Lower leg skin (tissue), 4 donors: ENCODE measurements at regions not wholly inside any gene's neighbourhood (a gene's known extent, or its start where the extent isn't known, plus 50 kb on each side); places are given as distances from the start of the nearest gene placed in this dataset.

ENCODE experiments used
- DNase-seq, 2 donors: peaks; one replicate each; pipeline ENCODE4 v3.0.0-alpha.2; 2019; ENCODE audit warnings: low spot score in 2 of 2
- H3K4me3 ChIP-seq: fragments of 200-600 bp; sonication (generic); 2 replicates; pipeline ENCODE4 v1.5.1; 2017; ENCODE audit warnings: mild to moderate bottlenecking, low read depth; ENCODE audit not compliant: poor library complexity, severe bottlenecking
- CTCF ChIP-seq, 3 donors: fragments of 450-650 bp; IDR thresholded peaks; one replicate each; pipeline ENCODE4 v1.5.1; 2016; ENCODE audit warnings: antibody characterized with exemption in 3 of 3, mild to moderate bottlenecking in 3 of 3, moderate library complexity in 2 of 3
- POLR2A ChIP-seq, 2 donors: fragments of 450-650 bp; IDR thresholded peaks; one replicate each; pipeline ENCODE4 v1.6.1; 2016 to 2017; ENCODE audit warnings: antibody characterized with exemption in 2 of 2, mild to moderate bottlenecking in 1 of 2, moderate library complexity in 1 of 2
- WGBS, 2 donors: methylation state at CpG; one replicate each; pipeline ENCODE4 v1.1.5; 2018; 5-methylcytosine and 5-hydroxymethylcytosine counted together
- intact Hi-C: fragments of 100-400 bp; cut with DNase I; formaldehyde crosslinking; loops from one replicate; pipeline ENCODE4 v1.15.0; 2023; ENCODE audit warnings: low total_unique reads

- H3K4me3 ChIP-seq = no peak overlapping the region
- WGBS, 2 donors = 82% methylated on average over 9 of the region's 9 CpGs
- no peak for TF ChIP-seq CTCF (IDR thresholded peaks at IDR 0.05)
- no peak for TF ChIP-seq POLR2A (IDR thresholded peaks at IDR 0.05)
- intact Hi-C loops = no loop called here
- DNase-seq = no peak
Measured at GRCh38 chr20:22471156-22471836, 113.1 kb downstream of the FOXA2 start.

DNA sequence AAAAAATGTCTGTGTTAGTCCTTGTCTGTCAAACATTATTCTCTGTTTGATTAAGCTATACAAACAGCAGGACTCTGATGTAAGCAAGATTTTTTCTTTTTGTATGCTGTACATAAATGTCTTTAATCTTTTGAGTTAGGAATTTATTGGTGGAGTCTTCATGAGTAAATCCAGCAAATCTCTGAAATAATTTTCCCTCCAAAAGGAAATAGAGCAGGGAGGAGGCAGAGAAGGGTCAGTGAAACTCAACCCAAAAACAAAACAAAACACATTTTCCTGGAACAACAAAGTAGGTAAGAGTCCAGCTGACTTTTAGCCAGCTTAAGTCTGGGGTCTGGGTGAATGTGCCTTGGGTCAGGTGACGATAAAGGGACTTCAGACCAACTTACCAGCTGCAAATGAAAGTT lies 113.7 kb downstream of the FOXA2 start:
- DNase-seq = no peak
- no peak overlapping the region for H3K4me3 ChIP-seq
- TF ChIP-seq POLR2A (IDR thresholded peaks at IDR 0.05) = no peak
- no peak for TF ChIP-seq CTCF (IDR thresholded peaks at IDR 0.05)
- 59 to 61% methylated on average over 1 of the region's 1 CpG for WGBS, 2 donors
- intact Hi-C loops = no loop called here

- DNase-seq = no peak
- TF ChIP-seq POLR2A (IDR thresholded peaks at IDR 0.05) (no peak), CTCF (IDR thresholded peaks at IDR 0.05) (no peak)
- intact Hi-C loops = no loop called here
- 71% methylated on average over 7 of the region's 7 CpGs for WGBS, 2 donors
- no peak overlapping the region for H3K4me3 ChIP-seq
Measured at GRCh38 chr20:22466447-22467171, 117.8 kb downstream of the FOXA2 start.

DNA sequence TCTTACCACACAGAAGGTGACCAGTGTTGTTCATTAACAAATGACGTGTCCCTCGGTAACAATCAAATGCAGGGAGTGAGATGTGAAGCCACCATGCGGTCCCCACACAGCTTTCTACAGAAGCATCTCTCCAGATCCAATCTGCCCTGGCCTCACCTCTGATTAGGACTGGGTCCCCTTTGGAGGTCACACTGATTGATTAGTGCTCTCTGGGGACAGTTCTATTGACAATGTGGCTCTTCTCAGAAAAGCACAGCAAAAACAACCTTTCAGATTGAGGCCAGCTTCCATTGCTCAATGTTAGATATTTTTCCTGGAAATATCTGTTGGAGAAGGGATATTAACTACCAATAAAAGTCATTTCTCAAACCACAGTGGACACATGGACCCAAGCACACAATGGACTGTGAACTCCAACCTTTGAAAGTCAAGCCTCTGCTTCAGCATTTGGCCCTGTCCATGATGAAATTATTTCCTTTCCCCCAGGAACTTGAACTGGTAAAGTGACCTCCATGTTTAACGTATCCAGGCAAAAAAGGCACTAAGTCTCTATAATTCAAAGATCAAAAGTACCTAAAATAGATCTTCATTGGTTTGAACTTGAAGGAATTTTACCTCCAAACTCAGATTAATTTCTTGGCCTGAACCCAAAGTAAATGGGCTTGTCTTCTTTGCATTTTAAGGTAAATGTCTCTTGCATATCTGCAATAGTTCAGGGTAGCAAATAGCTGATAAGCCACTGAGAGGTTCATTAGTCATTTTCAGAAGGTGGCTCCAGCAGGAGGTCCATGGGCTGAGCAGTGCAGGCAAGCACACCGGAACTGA lies 118.5 kb downstream of the FOXA2 start:
- H3K4me3 ChIP-seq = no peak overlapping the region
- DNase-seq = no peak
- TF ChIP-seq CTCF (IDR thresholded peaks at IDR 0.05) = no peak
- 63 to 81% methylated on average over 5 of the region's 5 CpGs for WGBS, 2 donors
- intact Hi-C loops = no loop called here

DNA sequence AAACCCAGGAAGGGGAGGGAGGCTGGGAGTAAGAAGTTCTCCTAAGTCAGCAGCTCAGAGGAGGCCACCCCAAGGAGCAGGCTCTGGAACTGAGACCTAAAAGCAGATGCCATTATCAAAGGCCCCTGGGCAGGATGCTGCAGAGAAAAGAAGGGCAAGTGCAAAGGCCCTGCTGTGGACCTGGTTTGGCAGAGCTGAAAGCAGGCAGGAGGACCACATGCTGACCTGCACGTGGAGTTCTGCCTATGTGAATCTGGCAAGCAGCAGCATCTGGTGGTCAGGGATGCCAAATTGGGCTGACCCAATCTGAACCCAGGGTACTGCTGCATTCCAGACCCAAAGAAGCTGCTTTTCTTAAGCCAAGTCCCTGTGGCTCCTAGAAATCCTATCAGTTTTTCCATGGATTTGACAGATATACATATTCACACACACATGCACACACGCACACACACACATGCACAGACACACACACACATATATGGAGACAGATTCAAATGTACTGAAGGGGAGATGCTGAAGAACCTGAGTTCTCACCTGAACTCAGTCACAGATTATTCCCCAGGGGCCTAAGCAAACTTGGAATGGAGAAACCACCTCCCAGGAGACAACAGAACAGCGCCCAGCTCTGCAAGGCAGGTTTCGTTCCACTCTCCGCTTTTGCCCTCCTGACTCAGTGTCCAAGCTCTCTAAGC lies 119.9 kb downstream of the FOXA2 start:
- no peak for DNase-seq
- 89 to 91% methylated on average over 5 of the region's 5 CpGs for WGBS, 2 donors
- TF ChIP-seq CTCF (IDR thresholded peaks at IDR 0.05) (no peak), POLR2A (IDR thresholded peaks at IDR 0.05) (no peak)
- intact Hi-C loops = no loop called here
- no peak overlapping the region for H3K4me3 ChIP-seq
